Sigmoid colon (tissue), 4 donors: ENCODE measurements at regions not wholly inside any gene's neighbourhood (a gene's known extent, or its start where the extent isn't known, plus 50 kb on each side); places are given as distances from the start of the nearest gene placed in this dataset.

Experiments
- POLR2AphosphoS5 ChIP-seq, 4 donors: sonication (generic); formaldehyde crosslinking; IDR thresholded peaks; one replicate each; pipeline ENCODE4 v1.6.1; 2017; ENCODE audit warnings: antibody characterized with exemption in 4 of 4
- TF ChIP-seq, protein P1 (sequence below), 4 experiments: fragments of 450-650 bp in 3 of 4; fragments of 200-600 bp in 1 of 4; IDR thresholded peaks; one replicate each; pipeline ENCODE4 v1.5.1; 2016 to 2019; ENCODE audit warnings: antibody characterized with exemption in 4 of 4, mild to moderate bottlenecking in 3 of 4, moderate library complexity in 2 of 4

DNA sequence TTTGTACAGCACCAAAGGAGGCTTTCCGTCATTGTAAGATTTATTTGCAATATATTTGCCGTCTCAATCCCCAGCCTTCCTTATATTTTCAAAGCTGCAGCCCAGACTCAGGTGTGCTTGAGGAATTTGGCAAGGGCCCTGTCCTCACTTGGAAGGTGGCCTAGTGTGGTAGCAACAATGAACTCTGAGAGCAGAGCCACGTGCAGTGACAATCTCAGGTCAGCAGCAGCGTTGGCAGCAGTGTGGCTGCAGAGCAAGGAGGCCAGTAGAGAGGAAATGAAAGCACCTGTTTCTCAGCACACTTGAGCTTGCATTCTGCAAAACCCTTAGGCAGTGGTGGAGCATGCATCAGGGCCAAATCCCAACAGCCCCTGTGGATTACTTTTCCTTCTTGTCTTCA, 613.5 kb downstream of the RBFOX1 start:
- TF ChIP-seq, protein P1, sequence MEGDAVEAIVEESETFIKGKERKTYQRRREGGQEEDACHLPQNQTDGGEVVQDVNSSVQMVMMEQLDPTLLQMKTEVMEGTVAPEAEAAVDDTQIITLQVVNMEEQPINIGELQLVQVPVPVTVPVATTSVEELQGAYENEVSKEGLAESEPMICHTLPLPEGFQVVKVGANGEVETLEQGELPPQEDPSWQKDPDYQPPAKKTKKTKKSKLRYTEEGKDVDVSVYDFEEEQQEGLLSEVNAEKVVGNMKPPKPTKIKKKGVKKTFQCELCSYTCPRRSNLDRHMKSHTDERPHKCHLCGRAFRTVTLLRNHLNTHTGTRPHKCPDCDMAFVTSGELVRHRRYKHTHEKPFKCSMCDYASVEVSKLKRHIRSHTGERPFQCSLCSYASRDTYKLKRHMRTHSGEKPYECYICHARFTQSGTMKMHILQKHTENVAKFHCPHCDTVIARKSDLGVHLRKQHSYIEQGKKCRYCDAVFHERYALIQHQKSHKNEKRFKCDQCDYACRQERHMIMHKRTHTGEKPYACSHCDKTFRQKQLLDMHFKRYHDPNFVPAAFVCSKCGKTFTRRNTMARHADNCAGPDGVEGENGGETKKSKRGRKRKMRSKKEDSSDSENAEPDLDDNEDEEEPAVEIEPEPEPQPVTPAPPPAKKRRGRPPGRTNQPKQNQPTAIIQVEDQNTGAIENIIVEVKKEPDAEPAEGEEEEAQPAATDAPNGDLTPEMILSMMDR (IDR thresholded peaks at IDR 0.05), result no peak
- TF ChIP-seq POLR2AphosphoS5 (IDR thresholded peaks at IDR 0.05), result no peak
